ENCODE measurements at regions not wholly inside any gene's neighbourhood (a gene's known extent, or its start where the extent isn't known, plus 50 kb on each side); places are given as distances from the start of the nearest gene placed in this dataset.
"Not testable (repeated sequence)": the region's sequence is repeated elsewhere in the genome, so short reads cannot be mapped to it uniquely, and the experiment has no call there.

GRCh38 chrX:40230646-40231045 is 132.9 kb upstream of the BCOR start:
- Histone ChIP-seq H3K36me3 (ENCODE audit: control insufficient read depth, insufficient read depth, low read length) (no peaks in the 10 kb centered on the region), H3K4me3 (ENCODE audit: low read depth, low read length) (no peak overlapping the region), H3K27me3 (ENCODE audit: control insufficient read depth, insufficient read depth, low read length) (no peaks in the 10 kb centered on the region)
- TF ChIP-seq, protein P1, sequence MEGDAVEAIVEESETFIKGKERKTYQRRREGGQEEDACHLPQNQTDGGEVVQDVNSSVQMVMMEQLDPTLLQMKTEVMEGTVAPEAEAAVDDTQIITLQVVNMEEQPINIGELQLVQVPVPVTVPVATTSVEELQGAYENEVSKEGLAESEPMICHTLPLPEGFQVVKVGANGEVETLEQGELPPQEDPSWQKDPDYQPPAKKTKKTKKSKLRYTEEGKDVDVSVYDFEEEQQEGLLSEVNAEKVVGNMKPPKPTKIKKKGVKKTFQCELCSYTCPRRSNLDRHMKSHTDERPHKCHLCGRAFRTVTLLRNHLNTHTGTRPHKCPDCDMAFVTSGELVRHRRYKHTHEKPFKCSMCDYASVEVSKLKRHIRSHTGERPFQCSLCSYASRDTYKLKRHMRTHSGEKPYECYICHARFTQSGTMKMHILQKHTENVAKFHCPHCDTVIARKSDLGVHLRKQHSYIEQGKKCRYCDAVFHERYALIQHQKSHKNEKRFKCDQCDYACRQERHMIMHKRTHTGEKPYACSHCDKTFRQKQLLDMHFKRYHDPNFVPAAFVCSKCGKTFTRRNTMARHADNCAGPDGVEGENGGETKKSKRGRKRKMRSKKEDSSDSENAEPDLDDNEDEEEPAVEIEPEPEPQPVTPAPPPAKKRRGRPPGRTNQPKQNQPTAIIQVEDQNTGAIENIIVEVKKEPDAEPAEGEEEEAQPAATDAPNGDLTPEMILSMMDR (IDR thresholded peaks at IDR 0.05; ENCODE audit: insufficient read depth, low read length, severe bottlenecking): no peak
- FAIRE-seq (no peak), DNase-seq (ENCODE audit: low read depth) (no peak)

GRCh38 chrX:40227125-40227524 is 129.4 kb upstream of the BCOR start:
- DNase-seq (ENCODE audit: low read depth): no peak
- Histone ChIP-seq H3K27me3 (ENCODE audit: control insufficient read depth, insufficient read depth, low read length) (no peaks in the 10 kb centered on the region), H3K36me3 (ENCODE audit: control insufficient read depth, insufficient read depth, low read length) (no peaks in the 10 kb centered on the region), H3K4me3 (ENCODE audit: low read depth, low read length) (no peak overlapping the region)
- TF ChIP-seq, protein P1 (IDR thresholded peaks at IDR 0.05; ENCODE audit: insufficient read depth, low read length, severe bottlenecking): no peak
- FAIRE-seq: no peak

- DNase-seq (ENCODE audit: low read depth): no peak
- H3K4me3 ChIP-seq (ENCODE audit: low read depth, low read length): no peak overlapping the region
Observed at GRCh38 chrX:40224658-40225057, 126.9 kb upstream of the BCOR start.

DNA sequence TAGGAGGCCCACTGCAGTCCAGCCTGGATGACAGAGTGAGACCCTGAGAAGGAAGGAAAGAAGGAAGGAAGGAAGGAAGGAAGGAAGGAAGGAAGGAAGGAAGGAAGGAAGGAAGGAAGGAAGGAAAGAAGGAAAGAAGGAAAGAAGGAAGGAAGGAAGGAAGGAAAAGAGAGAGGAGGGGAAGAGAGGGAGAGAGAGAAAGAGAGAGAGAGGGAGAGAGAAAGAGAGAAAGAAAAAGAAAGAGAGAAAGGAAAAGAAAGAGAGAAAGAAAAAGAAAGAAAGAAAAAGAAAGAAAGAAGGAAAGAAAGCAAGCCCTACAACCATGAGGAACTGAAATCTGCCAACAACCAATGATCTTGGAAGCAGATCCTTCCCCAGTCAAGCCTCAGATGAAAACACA is 124.9 kb upstream of the BCOR start:
- FAIRE-seq; H3K27me3 ChIP-seq (ENCODE audit: control insufficient read depth, insufficient read depth, low read length); DNase-seq (ENCODE audit: low read depth); H3K4me3 ChIP-seq (ENCODE audit: low read depth, low read length); H3K36me3 ChIP-seq (ENCODE audit: control insufficient read depth, insufficient read depth, low read length): not testable (repeated sequence)

More at GRCh38 chrX:40224658-40225057, 126.9 kb upstream of the BCOR start:
- Histone ChIP-seq H3K36me3 (ENCODE audit: control insufficient read depth, insufficient read depth, low read length) (no peaks in the 10 kb centered on the region), H3K27me3 (ENCODE audit: control insufficient read depth, insufficient read depth, low read length) (no peaks in the 10 kb centered on the region)
- no peak for FAIRE-seq
- TF ChIP-seq, protein P1 (IDR thresholded peaks at IDR 0.05; ENCODE audit: insufficient read depth, low read length, severe bottlenecking): no peak

DNA sequence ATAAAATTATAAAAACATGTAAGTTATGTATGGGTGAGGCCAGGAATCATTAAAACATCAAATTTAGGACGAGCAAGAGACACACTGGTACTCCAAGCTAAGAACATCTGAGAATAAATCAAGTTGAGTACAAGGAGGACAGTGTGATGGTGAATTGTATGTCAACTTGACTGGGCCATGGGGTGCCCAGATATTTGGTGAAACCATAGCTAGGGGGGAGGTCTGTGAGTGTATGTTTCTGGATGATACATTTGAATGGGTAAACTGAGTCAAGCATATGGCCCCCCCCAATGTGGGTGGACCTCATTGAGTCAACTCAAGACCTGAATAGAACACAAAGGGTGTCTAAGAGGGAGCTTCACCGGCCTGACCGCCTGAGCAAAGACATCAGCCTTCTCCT is 115.3 kb upstream of the BCOR start:
- Histone ChIP-seq H3K27me3 (ENCODE audit: control insufficient read depth, insufficient read depth, low read length) (no peaks in the 10 kb centered on the region), H3K36me3 (ENCODE audit: control insufficient read depth, insufficient read depth, low read length) (no peaks in the 10 kb centered on the region), H3K4me3 (ENCODE audit: low read depth, low read length) (no peak overlapping the region)
- FAIRE-seq: no peak
- TF ChIP-seq, protein P1 (IDR thresholded peaks at IDR 0.05; ENCODE audit: insufficient read depth, low read length, severe bottlenecking): no peak
- DNase-seq (ENCODE audit: low read depth): no peak

GRCh38 chrX:40209951-40210617 is 112.3 kb upstream of the BCOR start:
- Histone ChIP-seq H3K27me3 (ENCODE audit: control insufficient read depth, insufficient read depth, low read length) (no peaks in the 10 kb centered on the region), H3K36me3 (ENCODE audit: control insufficient read depth, insufficient read depth, low read length) (no peaks in the 10 kb centered on the region), H3K4me3 (ENCODE audit: low read depth, low read length) (no peak overlapping the region)
- no peak for FAIRE-seq
- DNase-seq (ENCODE audit: low read depth): peak; percentile 63
- TF ChIP-seq, protein P1 (IDR thresholded peaks at IDR 0.05; ENCODE audit: insufficient read depth, low read length, severe bottlenecking): no peak

All from bronchial epithelial cell (primary cell).